Activated naive CD4-positive, alpha-beta T cell treated with anti-CD3 and anti-CD28 coated beads, Interleukin-2, amount 10 ng/mL, durations not matched to agents 7 days and 5 days (primary cell): ENCODE measurements at regions not wholly inside any gene's neighbourhood (a gene's known extent, or its start where the extent isn't known, plus 50 kb on each side); places are given as distances from the start of the nearest gene placed in this dataset.
"Not testable (repeated sequence)": the region's sequence is repeated elsewhere in the genome, so short reads cannot be mapped to it uniquely, and the experiment has no call there.

Source experiments
- CTCF ChIA-PET: fragments of 350-600 bp; sonication (Branson Sonifier 250); formaldehyde crosslinking; loops from one replicate; lab custom pipeline; 2021; ENCODE audit warnings: antibody characterized with exemption; lab: Charles Lee
- DNase-seq: peaks from one replicate; pipeline ENCODE4 v3.0.0-alpha.2; 2020
- H3K27ac Mint-ChIP-seq: one replicate; pipeline ENCODE4 v1.8.0; 2021; ENCODE audit warnings: mild to moderate bottlenecking, moderate library complexity, mixed read lengths
- H3K27me3 Mint-ChIP-seq: one replicate; pipeline ENCODE4 v1.8.0; 2021; ENCODE audit warnings: mild to moderate bottlenecking, mixed read lengths
- H3K36me3 Mint-ChIP-seq: one replicate; pipeline ENCODE4 v1.8.0; 2021; ENCODE audit warnings: mixed read lengths
- H3K4me1 Mint-ChIP-seq: one replicate; pipeline ENCODE4 v1.8.0; 2021; ENCODE audit warnings: mixed read lengths
- H3K4me3 Mint-ChIP-seq: one replicate; pipeline ENCODE4 v1.8.0; 2021; ENCODE audit warnings: mild to moderate bottlenecking, moderate library complexity, mixed read lengths
- H3K9me3 Mint-ChIP-seq: one replicate; pipeline ENCODE4 v1.8.0; 2021; ENCODE audit warnings: mixed read lengths

GRCh38 chr5:163880302-163880701, 374.9 kb downstream of the MAT2B start:
- H3K36me3 Mint-ChIP-seq, result no peaks in the 10 kb centered on the region
- CTCF ChIA-PET, result no interaction called here
- DNase-seq, result no peak
- H3K9me3 Mint-ChIP-seq, result no peaks in the 10 kb centered on the region
- H3K4me3 Mint-ChIP-seq, result no peak overlapping the region
- H3K27ac Mint-ChIP-seq, result no peak overlapping the region
- H3K4me1 Mint-ChIP-seq, result no peaks in the 10 kb centered on the region
- H3K27me3 Mint-ChIP-seq, result no peaks in the 10 kb centered on the region

DNA sequence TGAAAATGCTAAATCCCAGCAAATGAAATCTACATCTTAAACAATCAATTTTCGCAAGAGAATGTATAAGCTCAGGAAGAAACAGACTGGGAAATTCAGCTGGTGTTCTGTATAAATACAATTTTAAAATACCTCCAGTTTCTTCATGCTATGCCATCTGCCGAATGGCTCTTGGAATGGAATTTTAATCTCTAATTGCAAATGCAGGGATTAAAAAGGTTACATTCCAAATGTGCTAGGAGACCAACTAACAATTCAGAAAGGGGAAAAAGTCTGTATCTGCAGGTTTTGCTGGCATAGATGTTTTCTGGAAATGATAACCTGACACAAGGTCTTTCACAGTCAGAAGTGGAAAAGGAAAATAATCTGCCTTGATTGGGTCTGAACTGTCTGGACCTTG, 379.7 kb downstream of the MAT2B start:
- no peak for DNase-seq
- no peaks in the 10 kb centered on the region for H3K36me3 Mint-ChIP-seq
- H3K27me3 Mint-ChIP-seq, result no peaks in the 10 kb centered on the region
- H3K27ac Mint-ChIP-seq, result no peak overlapping the region
- H3K4me3 Mint-ChIP-seq, result no peak overlapping the region
- no peaks in the 10 kb centered on the region for H3K9me3 Mint-ChIP-seq
- H3K4me1 Mint-ChIP-seq, result no peaks in the 10 kb centered on the region
- CTCF ChIA-PET, result no interaction called here

GRCh38 chr5:163887854-163888253, 382.4 kb downstream of the MAT2B start:
- Mint-ChIP-seq H3K27ac (no peak overlapping the region), H3K9me3 (no peaks in the 10 kb centered on the region), H3K27me3 (no peaks in the 10 kb centered on the region), H3K36me3 (no peaks in the 10 kb centered on the region), H3K4me1 (no peaks in the 10 kb centered on the region), H3K4me3 (no peak overlapping the region)
- CTCF ChIA-PET, result no interaction called here
- no peak for DNase-seq

DNA sequence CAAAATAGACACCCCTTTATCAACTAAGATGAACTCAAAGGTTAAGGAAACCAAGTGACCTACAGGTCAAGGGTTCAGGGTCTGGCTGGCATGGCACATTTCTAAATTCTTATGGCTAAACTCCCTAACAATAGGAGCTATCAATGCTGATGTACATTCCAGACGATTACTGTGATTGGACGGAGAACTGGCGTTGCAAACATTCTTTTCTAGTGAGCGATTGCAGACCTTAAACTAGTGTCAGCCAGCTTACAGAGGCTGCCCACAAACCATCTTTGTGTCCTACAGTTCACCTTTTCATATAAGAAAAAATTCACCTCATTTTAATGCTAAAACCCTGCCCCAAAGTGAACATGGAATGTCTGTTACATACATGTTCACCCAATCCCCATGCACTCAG, 382.9 kb downstream of the MAT2B start:
- Mint-ChIP-seq H3K4me3 (no peak overlapping the region), H3K27me3 (no peaks in the 10 kb centered on the region), H3K4me1 (no peaks in the 10 kb centered on the region), H3K36me3 (no peaks in the 10 kb centered on the region), H3K27ac (no peak overlapping the region), H3K9me3 (no peaks in the 10 kb centered on the region)
- no peak for DNase-seq
- CTCF ChIA-PET, result no interaction called here

DNA sequence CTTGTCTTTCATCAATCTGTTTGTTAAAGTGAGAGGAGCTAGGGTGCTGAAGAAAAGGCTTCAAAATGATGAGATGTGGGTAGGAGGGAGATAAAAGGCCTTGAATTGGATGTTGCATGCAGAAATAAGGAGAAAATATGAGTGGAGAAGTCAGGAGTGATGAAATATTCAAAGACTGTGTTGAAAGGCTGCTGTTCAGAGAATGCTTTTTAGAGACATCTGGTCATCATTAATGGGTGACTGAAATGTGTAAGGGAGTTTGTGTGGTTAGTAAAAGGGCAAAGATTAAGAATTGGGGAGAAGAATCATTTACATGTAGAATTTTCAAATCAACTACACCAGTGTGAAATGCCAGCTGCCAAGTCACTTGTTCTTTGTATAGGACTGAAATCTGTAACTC, 383.9 kb downstream of the MAT2B start:
- H3K9me3 Mint-ChIP-seq, result no peaks in the 10 kb centered on the region
- no peak for DNase-seq
- no peaks in the 10 kb centered on the region for H3K27me3 Mint-ChIP-seq
- H3K4me1 Mint-ChIP-seq, result no peaks in the 10 kb centered on the region
- CTCF ChIA-PET, result no interaction called here
- no peaks in the 10 kb centered on the region for H3K36me3 Mint-ChIP-seq
- no peak overlapping the region for H3K27ac Mint-ChIP-seq
- H3K4me3 Mint-ChIP-seq, result no peak overlapping the region

GRCh38 chr5:163890261-163890660, 384.8 kb downstream of the MAT2B start:
- CTCF ChIA-PET, result no interaction called here
- no peaks in the 10 kb centered on the region for H3K4me1 Mint-ChIP-seq
- H3K36me3 Mint-ChIP-seq, result no peaks in the 10 kb centered on the region
- H3K9me3 Mint-ChIP-seq, result no peaks in the 10 kb centered on the region
- H3K27ac Mint-ChIP-seq, result no peak overlapping the region
- DNase-seq, result no peak
- H3K4me3 Mint-ChIP-seq, result no peak overlapping the region
- no peaks in the 10 kb centered on the region for H3K27me3 Mint-ChIP-seq

- no peaks in the 10 kb centered on the region for H3K4me1 Mint-ChIP-seq
- CTCF ChIA-PET, result no interaction called here
- no peak overlapping the region for H3K4me3 Mint-ChIP-seq
- H3K36me3 Mint-ChIP-seq, result no peaks in the 10 kb centered on the region
- no peaks in the 10 kb centered on the region for H3K9me3 Mint-ChIP-seq
- no peak overlapping the region for H3K27ac Mint-ChIP-seq
- H3K27me3 Mint-ChIP-seq, result no peaks in the 10 kb centered on the region
- DNase-seq, result no peak
These were observed 387.9 kb downstream of the MAT2B start for GRCh38 chr5:163893281-163893680.

- H3K9me3 Mint-ChIP-seq, result peaks cover 2% of the 10 kb centered on the region
- H3K4me3 Mint-ChIP-seq, result no peak overlapping the region
- no peaks in the 10 kb centered on the region for H3K27me3 Mint-ChIP-seq
- no peaks in the 10 kb centered on the region for H3K4me1 Mint-ChIP-seq
- H3K27ac Mint-ChIP-seq, result no peak overlapping the region
- H3K36me3 Mint-ChIP-seq, result no peaks in the 10 kb centered on the region
- CTCF ChIA-PET, result no interaction called here
- DNase-seq, result no peak
These were observed 389.2 kb downstream of the MAT2B start for GRCh38 chr5:163894645-163895044.

DNA sequence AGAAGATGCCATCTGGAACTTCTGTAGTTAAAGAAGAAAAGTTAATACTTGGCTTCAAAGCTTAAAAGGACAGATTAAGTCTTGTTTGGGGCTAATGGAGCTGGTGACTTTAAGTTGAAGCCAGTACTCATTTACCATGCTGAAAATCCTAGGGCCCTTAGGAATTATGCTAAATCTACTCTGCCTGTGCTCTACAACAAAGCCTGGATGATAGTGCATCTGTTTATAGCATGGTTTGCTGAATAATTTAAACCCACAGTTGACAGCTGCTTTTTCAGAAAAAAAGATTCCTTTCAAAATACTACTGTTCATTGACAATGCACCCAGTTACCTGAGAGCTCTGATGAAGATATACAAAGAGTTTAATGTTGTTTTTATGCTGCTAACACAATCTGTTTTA, 393.5 kb downstream of the MAT2B start:
- H3K27me3 Mint-ChIP-seq, result no peaks in the 10 kb centered on the region
- CTCF ChIA-PET, result no interaction called here
- H3K9me3 Mint-ChIP-seq, result peaks cover 9% of the 10 kb centered on the region
- no peak overlapping the region for H3K4me3 Mint-ChIP-seq
- no peaks in the 10 kb centered on the region for H3K4me1 Mint-ChIP-seq
- no peaks in the 10 kb centered on the region for H3K36me3 Mint-ChIP-seq
- DNase-seq, result no peak
- H3K27ac Mint-ChIP-seq, result no peak overlapping the region

GRCh38 chr5:163907783-163908182, 402.4 kb downstream of the MAT2B start:
- H3K9me3 Mint-ChIP-seq, H3K4me1 Mint-ChIP-seq, H3K27me3 Mint-ChIP-seq, CTCF ChIA-PET, H3K4me3 Mint-ChIP-seq, H3K36me3 Mint-ChIP-seq, H3K27ac Mint-ChIP-seq, DNase-seq: not testable (repeated sequence)

DNA sequence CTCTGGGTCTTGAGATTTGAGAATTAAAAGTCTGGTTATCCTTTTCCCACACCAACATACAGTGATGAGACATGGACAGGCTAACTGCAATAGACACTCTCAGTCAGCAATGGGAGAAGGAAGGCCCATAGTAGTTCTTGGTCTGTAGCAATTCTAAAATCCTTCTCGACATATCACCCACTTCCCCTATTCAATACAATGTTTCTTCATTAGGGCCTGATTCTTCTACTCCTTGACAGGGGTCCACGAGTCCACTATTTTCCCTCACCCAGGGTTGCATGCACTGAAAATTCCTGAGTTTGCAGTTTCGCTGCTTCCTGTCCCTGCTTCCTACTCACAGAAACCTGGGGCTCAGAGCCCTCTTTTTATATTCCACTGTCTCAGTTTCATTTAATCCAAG, 402.8 kb downstream of the MAT2B start:
- no peaks in the 10 kb centered on the region for H3K4me1 Mint-ChIP-seq

DNA sequence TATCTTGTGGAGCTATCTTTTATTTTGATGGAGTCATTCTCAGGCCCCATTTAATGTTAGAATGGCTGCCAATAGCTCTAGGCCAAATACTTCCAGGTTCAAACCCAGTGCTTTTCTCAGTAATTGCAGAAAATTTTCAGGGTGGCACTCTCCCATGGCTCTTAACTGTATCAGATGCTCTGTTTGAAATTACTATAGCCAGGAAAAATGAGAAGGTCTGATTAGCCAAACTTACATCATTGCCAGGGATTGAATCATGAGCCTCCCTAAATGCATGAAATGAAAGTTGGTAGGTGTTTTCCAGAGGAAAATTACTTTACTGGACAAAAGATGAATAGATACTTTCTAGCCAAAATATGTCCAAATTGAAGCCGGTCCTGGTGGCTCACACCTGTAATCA, 404.8 kb downstream of the MAT2B start:
- Mint-ChIP-seq H3K27me3 (no peaks in the 10 kb centered on the region), H3K4me3 (no peak overlapping the region)

More for the DNA sequence above, 402.8 kb downstream of the MAT2B start:
- CTCF ChIA-PET, result no interaction called here
- peaks cover 2% of the 10 kb centered on the region for H3K9me3 Mint-ChIP-seq
- no peak overlapping the region for H3K27ac Mint-ChIP-seq
- no peak for DNase-seq
- no peak overlapping the region for H3K4me3 Mint-ChIP-seq
- H3K27me3 Mint-ChIP-seq, result no peaks in the 10 kb centered on the region
- no peaks in the 10 kb centered on the region for H3K36me3 Mint-ChIP-seq

DNA sequence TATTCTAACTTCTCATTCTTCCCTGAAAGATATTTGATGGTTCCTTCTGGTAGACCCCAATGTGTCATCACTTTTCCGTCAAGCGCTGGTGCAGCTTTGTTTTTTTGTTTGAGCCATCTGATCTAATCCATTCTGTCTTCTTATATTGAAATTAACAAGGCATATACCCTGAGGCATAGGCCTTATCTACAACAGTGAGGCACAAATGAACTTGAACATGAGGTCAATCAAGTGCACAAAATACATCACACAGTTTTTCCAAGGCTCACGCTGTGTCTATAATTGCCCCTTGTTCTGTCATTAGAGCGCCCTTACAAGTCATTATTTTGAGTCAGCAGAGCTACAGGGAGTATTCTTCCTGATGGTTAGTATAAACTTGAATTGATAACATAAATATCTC, 406.6 kb downstream of the MAT2B start:
- Mint-ChIP-seq H3K9me3 (no peaks in the 10 kb centered on the region), H3K27ac (no peak overlapping the region), H3K4me3 (no peak overlapping the region), H3K36me3 (no peaks in the 10 kb centered on the region), H3K27me3 (no peaks in the 10 kb centered on the region), H3K4me1 (no peaks in the 10 kb centered on the region)
- CTCF ChIA-PET, result no interaction called here
- DNase-seq, result no peak

More for the DNA sequence above, 404.8 kb downstream of the MAT2B start:
- CTCF ChIA-PET, result no interaction called here
- H3K27ac Mint-ChIP-seq, result no peak overlapping the region
- DNase-seq, result no peak
- H3K4me1 Mint-ChIP-seq, result no peaks in the 10 kb centered on the region
- no peaks in the 10 kb centered on the region for H3K36me3 Mint-ChIP-seq
- no peaks in the 10 kb centered on the region for H3K9me3 Mint-ChIP-seq

DNA sequence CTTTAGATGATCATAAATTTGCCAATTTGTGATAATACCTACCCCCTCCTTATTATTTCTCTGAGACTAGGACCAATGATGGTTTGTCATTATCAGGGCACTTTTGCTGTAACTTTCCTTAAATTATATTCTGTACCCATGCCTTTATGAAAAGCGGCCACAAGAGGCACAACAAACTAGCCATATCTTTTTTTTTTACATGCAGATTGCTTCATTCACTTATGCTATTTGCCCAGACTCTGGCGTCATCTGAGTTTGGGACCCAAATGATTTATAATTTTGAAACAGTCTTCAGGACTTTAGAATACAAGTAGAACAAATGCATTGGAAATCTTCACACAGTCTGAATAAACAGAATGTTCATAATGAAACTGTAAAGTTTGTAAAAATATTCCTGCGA, 408.1 kb downstream of the MAT2B start:
- H3K9me3 Mint-ChIP-seq, result peaks cover 2% of the 10 kb centered on the region
- H3K4me1 Mint-ChIP-seq, result no peaks in the 10 kb centered on the region
- no peaks in the 10 kb centered on the region for H3K36me3 Mint-ChIP-seq
- H3K4me3 Mint-ChIP-seq, result no peak overlapping the region
- CTCF ChIA-PET, result no interaction called here
- H3K27me3 Mint-ChIP-seq, result no peaks in the 10 kb centered on the region
- no peak for DNase-seq
- H3K27ac Mint-ChIP-seq, result no peak overlapping the region

DNA sequence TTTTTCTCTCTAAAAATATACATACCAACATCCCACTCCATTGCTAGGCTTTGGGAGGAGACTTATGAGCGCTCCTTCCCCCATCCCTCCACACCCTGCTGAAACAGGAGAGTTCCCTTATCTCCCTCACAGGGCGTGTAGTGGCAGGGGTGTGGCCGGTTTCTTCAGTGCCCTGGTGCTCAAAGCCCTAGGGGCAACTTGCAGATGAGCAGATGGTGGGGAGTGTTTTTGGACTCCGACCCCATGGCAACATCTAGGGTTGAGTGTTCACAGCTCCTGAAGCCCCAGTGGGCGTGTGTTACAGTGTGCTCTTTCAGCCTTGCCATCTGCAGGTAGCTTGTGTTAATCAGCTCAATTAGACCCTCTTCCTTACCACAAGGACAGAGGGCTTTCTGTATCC, 409.5 kb downstream of the MAT2B start:
- Mint-ChIP-seq H3K36me3 (no peaks in the 10 kb centered on the region), H3K4me1 (no peaks in the 10 kb centered on the region), H3K27me3 (no peaks in the 10 kb centered on the region), H3K4me3 (no peak overlapping the region), H3K27ac (no peak overlapping the region), H3K9me3 (peaks cover 8% of the 10 kb centered on the region)
- CTCF ChIA-PET, result no interaction called here
- DNase-seq, result no peak

DNA sequence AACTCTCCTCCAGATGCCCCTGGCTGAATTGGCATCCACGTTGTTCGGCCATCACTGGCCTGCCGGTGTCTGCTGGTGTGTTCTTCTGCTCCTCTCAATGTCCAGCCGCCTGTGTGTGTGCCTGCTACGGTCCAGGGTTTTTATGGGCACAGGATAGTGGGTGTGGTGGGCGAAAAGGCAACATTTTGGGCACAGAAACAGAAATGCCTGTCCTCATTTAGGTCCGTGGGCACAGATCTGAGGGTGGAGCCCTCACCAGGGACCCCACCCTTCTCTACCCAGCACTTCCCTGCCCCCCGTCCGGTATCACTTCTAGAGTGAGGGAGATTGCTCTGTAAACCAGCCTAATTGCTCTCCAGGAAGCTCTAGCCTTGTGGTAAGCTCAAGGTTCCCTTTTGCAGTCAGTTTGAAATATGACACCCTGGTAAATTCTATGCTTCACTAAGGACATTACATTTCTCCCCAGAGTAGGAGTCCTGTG, 410.1 kb downstream of the MAT2B start:
- Mint-ChIP-seq H3K4me1 (no peaks in the 10 kb centered on the region), H3K27ac (no peak overlapping the region), H3K36me3 (no peaks in the 10 kb centered on the region), H3K4me3 (no peak overlapping the region), H3K9me3 (peaks cover 10% of the 10 kb centered on the region), H3K27me3 (no peaks in the 10 kb centered on the region)
- CTCF ChIA-PET, result no interaction called here
- DNase-seq, result no peak
